Fibroblast of villous mesenchyme (primary cell): ENCODE measurements at regions not wholly inside any gene's neighbourhood (a gene's known extent, or its start where the extent isn't known, plus 50 kb on each side); places are given as distances from the start of the nearest gene placed in this dataset.
"Not testable (repeated sequence)": the region's sequence is repeated elsewhere in the genome, so short reads cannot be mapped to it uniquely, and the experiment has no call there.

Experiments used
- DNase-seq: peaks from one replicate; pipeline ENCODE4 v3.0.0-alpha.2; 2010; ENCODE audit warnings: low read depth
- H3K4me3 ChIP-seq: 2 replicates; pipeline ENCODE4 v1.5.1; 2011; ENCODE audit warnings: low read depth, mild to moderate bottlenecking, low read length
- CTCF ChIP-seq: IDR thresholded peaks from 2 replicates; pipeline ENCODE4 v1.5.1; 2012; ENCODE audit warnings: low read depth, mild to moderate bottlenecking, low read length; ENCODE audit not compliant: insufficient read depth

- peak; percentile 22 for DNase-seq
- H3K4me3 ChIP-seq = no peak overlapping the region
- TF ChIP-seq CTCF = no peak
These were observed 128.1 kb upstream of the NUDT12 start for GRCh38 chr5:103690676-103691075.

GRCh38 chr5:103679873-103680272, 117.3 kb upstream of the NUDT12 start:
- no peak overlapping the region for H3K4me3 ChIP-seq
- no peak for DNase-seq
- no peak for TF ChIP-seq CTCF

GRCh38 chr5:103676198-103676597, 113.6 kb upstream of the NUDT12 start:
- H3K4me3 ChIP-seq = not testable (repeated sequence)
- peak; percentile 3 for DNase-seq

DNA sequence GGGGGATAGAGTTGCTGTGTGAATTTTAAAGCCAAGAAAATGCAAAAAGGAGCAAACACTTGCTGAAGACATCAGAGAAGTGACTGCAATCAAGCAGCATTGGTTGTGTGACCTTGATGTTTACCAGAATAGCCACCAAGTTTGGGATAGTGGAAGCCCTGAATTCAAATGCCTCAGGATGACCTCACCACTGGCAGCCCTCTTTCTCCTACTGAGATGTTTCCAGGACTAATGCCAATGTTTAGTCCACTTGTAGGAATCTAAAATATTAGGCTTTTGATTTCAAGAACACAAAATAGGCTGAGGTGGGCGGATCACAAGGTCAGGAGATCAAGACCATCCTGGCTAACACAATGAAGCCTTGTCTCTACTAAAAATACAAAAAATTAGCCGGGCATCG, 112.2 kb upstream of the NUDT12 start:
- no peak for TF ChIP-seq CTCF
- no peak for DNase-seq
- no peak overlapping the region for H3K4me3 ChIP-seq

GRCh38 chr5:103674251-103674650, 111.7 kb upstream of the NUDT12 start:
- TF ChIP-seq CTCF = no peak
- H3K4me3 ChIP-seq = no peak overlapping the region
- no peak for DNase-seq

- no peak overlapping the region for H3K4me3 ChIP-seq
- DNase-seq = no peak
- no peak for TF ChIP-seq CTCF
These were observed 107.0 kb upstream of the NUDT12 start for GRCh38 chr5:103669615-103670014.

- no peak for TF ChIP-seq CTCF
- H3K4me3 ChIP-seq = no peak overlapping the region
- no peak for DNase-seq
These were observed 105.7 kb upstream of the NUDT12 start for GRCh38 chr5:103668281-103668680.
